ENCODE measurements at regions not wholly inside any gene's neighbourhood (a gene's known extent, or its start where the extent isn't known, plus 50 kb on each side); places are given as distances from the start of the nearest gene placed in this dataset.

- FAIRE-seq, result no peak
Measured at GRCh38 chr13:100852146-100852545, 177.6 kb upstream of the TMTC4 start.

- FAIRE-seq, result no peak
Measured at GRCh38 chr13:100848304-100848703, 173.7 kb upstream of the TMTC4 start.

DNA sequence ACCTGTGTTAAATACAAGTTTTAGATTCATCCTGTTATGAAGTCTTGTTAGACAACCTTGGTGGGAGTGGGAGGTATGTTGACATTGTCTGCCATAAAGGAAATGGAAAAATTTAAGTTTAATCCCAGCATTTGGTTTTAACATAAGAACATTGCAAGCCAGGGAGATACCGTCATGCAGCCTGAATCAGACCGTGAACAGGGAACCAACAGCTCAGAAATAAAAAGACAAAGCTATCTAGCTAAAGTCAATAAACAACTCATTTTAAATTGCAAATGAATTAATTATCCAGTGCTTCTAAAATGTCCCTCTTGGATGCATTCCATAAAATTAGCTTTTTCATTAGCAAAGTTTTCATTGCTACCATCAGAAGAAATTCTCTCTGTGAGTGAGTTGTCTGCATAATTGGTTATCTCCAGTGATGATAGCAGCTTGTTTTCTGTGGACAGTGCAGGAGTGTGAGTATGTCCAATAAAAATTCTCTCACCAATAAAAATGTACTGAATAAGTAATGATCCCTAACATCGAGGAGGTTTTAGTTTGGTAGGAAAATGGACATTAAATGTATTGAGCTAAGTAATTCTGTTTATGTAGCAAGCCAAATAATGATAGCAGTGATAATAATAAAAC lies 170.6 kb upstream of the TMTC4 start:
- FAIRE-seq, result no peak

DNA sequence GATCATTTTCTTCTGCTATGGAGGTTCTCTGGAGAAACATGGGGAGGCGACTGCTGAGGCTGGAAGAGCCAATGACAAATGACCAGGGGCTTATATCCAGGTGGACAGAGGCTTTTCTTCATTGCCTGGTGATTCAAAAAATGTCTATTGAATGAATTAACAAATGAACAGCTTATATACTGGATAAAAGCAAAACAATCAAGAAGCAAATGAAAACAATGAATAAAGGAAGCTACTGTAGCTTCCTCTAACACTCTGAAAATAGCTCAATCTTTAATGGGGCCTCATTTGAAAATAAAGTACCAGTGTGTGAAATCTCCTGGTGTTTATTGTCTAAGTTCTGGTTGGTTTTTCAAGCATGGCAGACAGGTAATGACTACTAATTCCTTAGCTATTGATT lies 167.5 kb upstream of the TMTC4 start:
- no peak for FAIRE-seq

GRCh38 chr13:100838387-100838786 lies 163.8 kb upstream of the TMTC4 start:
- FAIRE-seq, result no peak

DNA sequence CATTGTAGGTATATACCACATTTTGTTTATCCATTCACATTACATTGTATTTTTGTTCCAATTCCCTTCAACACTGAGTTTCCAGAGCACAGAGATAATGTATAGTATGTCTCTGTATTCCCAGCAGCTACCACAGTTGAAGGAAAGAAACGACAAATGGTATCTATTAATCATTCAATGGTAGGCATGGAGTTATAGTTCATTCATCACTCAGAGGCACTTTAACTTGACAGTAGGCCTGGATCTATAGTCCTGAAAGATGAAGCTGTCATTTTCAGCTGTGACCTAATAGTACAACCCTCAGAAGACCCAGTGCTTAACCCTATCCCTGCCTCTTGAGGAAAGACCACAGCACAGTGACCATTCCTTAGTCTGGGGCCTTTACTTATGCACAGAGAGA lies 163.0 kb upstream of the TMTC4 start:
- FAIRE-seq, result no peak

- no peak for FAIRE-seq
Measured at GRCh38 chr13:100836711-100837110, 162.1 kb upstream of the TMTC4 start.

DNA sequence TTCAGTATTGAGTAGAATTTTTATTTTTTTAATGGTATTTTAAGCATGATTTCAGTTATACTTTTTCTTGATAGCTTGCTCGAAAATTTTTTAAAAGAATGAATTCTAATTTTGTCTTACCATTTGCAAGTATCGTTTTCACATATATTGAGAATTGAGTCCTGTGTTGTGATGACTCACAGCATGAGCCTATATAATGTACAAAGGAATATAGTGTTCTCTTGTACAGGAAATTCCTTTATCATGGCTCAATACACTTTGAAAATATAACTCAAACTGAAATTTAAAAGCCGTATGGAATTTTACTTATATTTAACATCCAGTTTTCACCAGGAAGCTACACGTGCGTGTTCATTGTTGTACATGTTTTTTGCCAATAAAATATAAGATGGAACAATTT lies 161.1 kb upstream of the TMTC4 start:
- FAIRE-seq, result peak; percentile 27

DNA sequence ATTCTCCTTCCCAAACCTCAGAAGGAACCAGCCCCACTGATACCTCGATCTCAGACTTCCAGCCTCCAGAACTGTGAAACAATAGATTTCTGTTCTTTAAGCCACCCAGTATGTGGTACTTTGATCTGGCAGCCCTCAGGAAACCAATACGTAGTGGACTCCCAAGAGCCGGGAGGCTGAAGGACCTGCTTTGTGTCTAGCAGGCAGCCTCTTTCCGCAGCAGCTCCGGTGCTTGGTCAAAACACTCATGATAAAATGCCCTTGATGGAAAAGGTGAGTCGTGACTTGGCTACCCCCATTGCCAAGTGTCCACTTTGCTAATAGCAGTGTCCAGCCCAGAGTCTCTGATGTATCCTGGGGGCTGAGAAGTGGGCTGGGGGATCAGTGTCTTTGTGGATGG lies 158.8 kb upstream of the TMTC4 start:
- FAIRE-seq, result no peak

DNA sequence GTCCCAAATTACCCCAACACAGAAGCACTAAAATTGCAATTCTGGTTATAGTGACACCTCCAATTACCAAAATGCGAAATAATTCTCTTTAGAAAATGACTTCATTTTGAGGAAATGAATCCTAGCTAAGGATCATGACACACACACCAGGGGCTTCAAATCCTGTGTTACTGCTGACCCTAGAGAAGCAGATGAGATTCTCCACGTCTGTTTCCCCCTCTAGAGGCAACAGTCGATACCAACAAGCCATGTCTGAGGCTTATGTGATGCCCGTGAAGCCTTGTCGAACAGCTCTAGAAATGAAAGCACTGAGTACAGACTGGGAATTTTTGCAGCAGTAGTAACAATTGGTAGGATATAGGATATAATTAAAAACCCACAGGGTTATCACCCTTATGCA lies 153.6 kb upstream of the TMTC4 start:
- FAIRE-seq, result no peak

DNA sequence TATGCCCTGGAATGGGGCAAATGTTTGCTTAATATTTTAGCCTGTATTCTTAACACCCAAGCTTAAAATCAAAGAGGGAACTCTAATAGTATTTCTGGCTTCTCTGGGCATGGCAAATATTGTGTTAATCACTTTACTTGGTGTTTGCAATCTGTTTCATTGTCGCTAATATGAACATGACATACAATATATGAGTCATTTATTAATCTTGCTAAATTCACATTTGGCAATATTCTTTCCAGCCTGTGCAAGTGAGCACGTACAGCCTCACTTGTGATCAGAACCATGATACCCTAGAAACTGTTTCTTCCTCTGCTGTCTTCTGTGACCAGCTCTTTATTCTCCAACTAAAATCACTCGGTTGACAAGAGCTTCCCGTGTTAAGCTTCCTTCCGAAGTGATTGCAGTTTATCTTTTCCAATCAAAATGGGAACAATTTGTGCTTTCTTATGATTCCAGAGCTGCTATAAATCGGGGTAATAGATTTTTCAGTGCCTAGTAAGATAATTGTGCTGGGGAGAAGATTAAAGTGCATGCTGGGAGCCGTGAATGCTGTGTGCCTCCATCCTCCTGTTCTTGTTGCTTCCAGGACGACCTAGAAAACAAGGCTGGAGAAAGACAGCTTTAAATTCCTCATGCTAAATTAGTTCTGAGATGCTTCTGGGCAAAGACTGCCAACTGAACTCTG lies 153.0 kb upstream of the TMTC4 start:
- no peak for FAIRE-seq

GRCh38 chr13:100826441-100826840 lies 151.8 kb upstream of the TMTC4 start:
- FAIRE-seq, result no peak

DNA sequence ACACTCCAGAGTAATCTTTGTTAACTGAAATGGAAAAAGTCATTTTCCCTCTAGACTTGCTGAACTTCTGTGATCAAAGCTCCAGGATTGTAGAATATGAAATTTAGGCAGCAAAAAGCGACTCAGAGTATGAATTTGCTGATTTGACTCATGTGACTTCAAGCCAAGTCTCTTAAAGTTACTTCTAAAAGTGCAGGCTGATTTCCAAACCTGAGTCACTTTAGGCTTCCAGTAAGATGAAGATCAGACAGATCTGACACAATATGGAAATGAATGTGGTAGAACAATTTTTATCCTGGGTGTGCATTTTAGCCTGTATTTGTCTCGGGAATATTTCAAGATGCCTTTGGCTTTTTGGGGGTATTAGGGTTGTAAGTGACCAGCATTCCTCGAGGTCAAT lies 151.0 kb upstream of the TMTC4 start:
- FAIRE-seq, result no peak

DNA sequence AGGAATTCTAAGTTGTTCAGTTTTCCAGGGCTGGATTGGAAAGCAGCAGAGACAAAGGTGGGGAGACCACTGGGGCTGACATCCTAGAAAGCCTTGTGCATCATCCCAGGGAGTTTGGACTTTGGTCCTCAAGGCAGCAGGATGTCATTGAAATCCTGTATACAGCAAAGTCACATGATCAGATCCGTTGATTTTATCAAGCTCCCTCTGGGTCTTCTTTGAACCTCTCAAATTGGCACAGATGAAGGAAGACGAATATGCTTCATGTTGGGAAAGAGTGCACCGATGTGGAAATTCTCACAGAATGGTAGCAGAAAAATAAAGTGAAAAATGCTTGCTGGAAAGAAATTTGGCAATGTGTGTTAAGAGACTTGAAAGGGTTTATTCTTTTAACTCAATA lies 149.8 kb upstream of the TMTC4 start:
- FAIRE-seq, result no peak

GRCh38 chr13:100823448-100823847 lies 148.9 kb upstream of the TMTC4 start:
- no peak for FAIRE-seq

- FAIRE-seq, result no peak
Measured at GRCh38 chr13:100822871-100823443, 148.4 kb upstream of the TMTC4 start.

- FAIRE-seq, result no peak
Measured at GRCh38 chr13:100818711-100819110, 144.1 kb upstream of the TMTC4 start.

DNA sequence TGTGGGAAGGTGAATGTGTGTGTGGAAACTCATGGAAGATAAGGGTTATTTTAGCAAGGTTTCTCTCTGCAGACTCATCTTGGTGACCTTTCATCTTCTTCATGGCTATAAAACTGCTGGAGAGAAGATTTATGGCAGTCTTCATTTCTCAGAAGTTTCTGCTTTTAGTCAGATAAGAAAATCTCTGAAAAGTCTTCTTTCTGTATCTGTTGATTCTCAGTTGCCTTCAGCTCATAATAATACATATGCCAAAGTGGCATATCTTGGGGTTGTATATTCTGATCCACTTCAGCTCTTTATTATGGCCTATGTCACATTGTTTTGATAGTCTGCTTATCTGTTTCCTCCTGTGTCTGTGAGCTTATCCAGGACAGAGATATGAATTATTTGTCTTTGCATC lies 143.3 kb upstream of the TMTC4 start:
- no peak for FAIRE-seq

GRCh38 chr13:100815476-100816046 lies 141.0 kb upstream of the TMTC4 start:
- FAIRE-seq, result no peak

GRCh38 chr13:100812982-100813584 lies 138.5 kb upstream of the TMTC4 start:
- no peak for FAIRE-seq

- FAIRE-seq, result no peak
Measured at GRCh38 chr13:100811928-100812327, 137.3 kb upstream of the TMTC4 start.

DNA sequence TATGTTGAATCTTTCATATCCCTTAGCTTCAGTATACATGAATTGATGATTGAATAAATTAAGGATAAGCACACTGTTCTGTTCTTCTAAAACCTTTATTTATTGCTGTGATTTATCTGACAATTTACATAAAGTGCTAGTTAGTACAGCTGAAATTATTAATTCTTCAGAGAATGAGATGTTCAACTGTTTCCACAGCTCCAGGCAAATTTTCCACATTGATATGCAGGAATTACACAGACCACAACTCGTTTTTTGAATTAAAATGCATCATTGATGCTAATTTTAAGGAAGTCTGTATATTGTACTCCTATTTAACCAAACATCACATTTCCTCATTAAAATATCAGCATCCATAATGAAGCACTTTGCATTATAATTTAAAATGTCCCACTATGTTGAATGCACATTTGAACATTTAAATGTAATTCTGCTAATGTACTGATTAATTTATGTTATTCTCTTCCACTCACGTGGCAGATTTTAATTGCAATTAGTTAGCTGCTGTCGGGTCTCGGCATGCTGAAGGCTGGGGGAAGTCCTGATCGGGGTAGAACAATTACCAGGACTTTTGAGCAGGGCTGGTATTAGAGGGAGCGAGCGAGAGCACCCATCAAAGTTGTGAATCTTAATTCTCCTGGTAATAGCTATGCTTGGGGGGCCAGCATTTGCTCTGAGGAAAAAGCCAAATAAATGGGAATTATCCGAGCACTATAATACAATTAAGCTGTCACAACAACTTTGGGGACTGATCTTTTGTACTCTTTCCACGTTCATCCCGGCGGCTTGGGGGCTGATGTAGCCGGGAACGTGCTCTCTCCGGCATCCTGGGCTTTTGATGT lies 136.7 kb upstream of the TMTC4 start:
- no peak for FAIRE-seq

- FAIRE-seq, result no peak
Measured at GRCh38 chr13:100810481-100810880, 135.9 kb upstream of the TMTC4 start.
